ENCODE measurements at regions not wholly inside any gene's neighbourhood (a gene's known extent, or its start where the extent isn't known, plus 50 kb on each side); places are given as distances from the start of the nearest gene placed in this dataset.

GRCh38 chr10:64732372-64732957 lies 1211.3 kb downstream of the REEP3 start:
- no peak for DNase-seq (ENCODE audit: low read depth)
- no peak overlapping the region for H3K4me3 ChIP-seq (ENCODE audit: control insufficient read depth, low read depth, low read length)
- TF ChIP-seq CTCF (IDR thresholded peaks at IDR 0.05; ENCODE audit: control insufficient read depth, insufficient read depth, low read depth, low read length, missing control alignments): no peak

- DNase-seq (ENCODE audit: low read depth): no peak
- H3K4me3 ChIP-seq (ENCODE audit: control insufficient read depth, low read depth, low read length): no peak overlapping the region
- no peak for TF ChIP-seq CTCF (IDR thresholded peaks at IDR 0.05; ENCODE audit: control insufficient read depth, insufficient read depth, low read depth, low read length, missing control alignments)
Observed at GRCh38 chr10:64733980-64734379, 1212.8 kb downstream of the REEP3 start.

GRCh38 chr10:64738462-64738861 lies 1217.3 kb downstream of the REEP3 start:
- TF ChIP-seq CTCF (IDR thresholded peaks at IDR 0.05; ENCODE audit: control insufficient read depth, insufficient read depth, low read depth, low read length, missing control alignments): no peak
- no peak for DNase-seq (ENCODE audit: low read depth)
- H3K4me3 ChIP-seq (ENCODE audit: control insufficient read depth, low read depth, low read length): no peak overlapping the region

- no peak for DNase-seq (ENCODE audit: low read depth)
- no peak for TF ChIP-seq CTCF (IDR thresholded peaks at IDR 0.05; ENCODE audit: control insufficient read depth, insufficient read depth, low read depth, low read length, missing control alignments)
- H3K4me3 ChIP-seq (ENCODE audit: control insufficient read depth, low read depth, low read length): no peak overlapping the region
Observed at GRCh38 chr10:64745565-64745964, 1224.4 kb downstream of the REEP3 start.

GRCh38 chr10:64750672-64751071 lies 1229.5 kb downstream of the REEP3 start:
- H3K4me3 ChIP-seq (ENCODE audit: control insufficient read depth, low read depth, low read length): no peak overlapping the region
- no peak for TF ChIP-seq CTCF (IDR thresholded peaks at IDR 0.05; ENCODE audit: control insufficient read depth, insufficient read depth, low read depth, low read length, missing control alignments)
- DNase-seq (ENCODE audit: low read depth): no peak

GRCh38 chr10:64753516-64753915 lies 1232.3 kb downstream of the REEP3 start:
- DNase-seq (ENCODE audit: low read depth): no peak
- no peak for TF ChIP-seq CTCF (IDR thresholded peaks at IDR 0.05; ENCODE audit: control insufficient read depth, insufficient read depth, low read depth, low read length, missing control alignments)

GRCh38 chr10:64760371-64760770 lies 1239.2 kb downstream of the REEP3 start:
- TF ChIP-seq CTCF (IDR thresholded peaks at IDR 0.05; ENCODE audit: control insufficient read depth, insufficient read depth, low read depth, low read length, missing control alignments): no peak
- no peak overlapping the region for H3K4me3 ChIP-seq (ENCODE audit: control insufficient read depth, low read depth, low read length)
- DNase-seq (ENCODE audit: low read depth): no peak

More at GRCh38 chr10:64753516-64753915, 1232.3 kb downstream of the REEP3 start:
- no peak overlapping the region for H3K4me3 ChIP-seq (ENCODE audit: control insufficient read depth, low read depth, low read length)

Data from AG09309 (cell line).